Liver (tissue), 3 donors: ENCODE measurements at regions not wholly inside any gene's neighbourhood (a gene's known extent, or its start where the extent isn't known, plus 50 kb on each side); places are given as distances from the start of the nearest gene placed in this dataset.
"Not testable (repeated sequence)": the region's sequence is repeated elsewhere in the genome, so short reads cannot be mapped to it uniquely, and the experiment has no call there.

Experiments used
- EGR1 ChIP-seq, 2 donors: IDR thresholded peaks; 2 replicates each; pipeline ENCODE4 v1.6.1; 2016 to 2018; ENCODE audit warnings: antibody characterized with exemption in 2 of 2, low read depth in 2 of 2
- GABPA ChIP-seq, 2 donors: IDR thresholded peaks in 1 of 2; conservative IDR thresholded peaks in 1 of 2; 2 replicates each; pipeline ENCODE4 v1.6.1; 2016; ENCODE audit warnings: antibody characterized with exemption in 2 of 2, mild to moderate bottlenecking in 1 of 2, moderate library complexity in 1 of 2
- HNF4G ChIP-seq: IDR thresholded peaks from 2 replicates; pipeline ENCODE4 v1.6.1; 2016; ENCODE audit warnings: antibody characterized with exemption
- JUND ChIP-seq, 2 donors: IDR thresholded peaks; 2 replicates each; pipeline ENCODE4 v1.6.1; 2016; ENCODE audit warnings: antibody characterized with exemption in 2 of 2
- RAD21 ChIP-seq, 2 donors: IDR thresholded peaks; 2 replicates each; pipeline ENCODE4 v1.6.1; 2016; ENCODE audit warnings: antibody characterized with exemption in 2 of 2, mild to moderate bottlenecking in 2 of 2
- RXRA ChIP-seq, 2 donors: IDR thresholded peaks; 2 replicates each; pipeline ENCODE4 v1.6.1; 2017 to 2018; ENCODE audit warnings: antibody characterized with exemption in 2 of 2, mild to moderate bottlenecking in 1 of 2
- SP1 ChIP-seq: IDR thresholded peaks from 2 replicates; pipeline ENCODE4 v1.6.1; 2018; ENCODE audit warnings: antibody characterized with exemption, mild to moderate bottlenecking
- TAF1 ChIP-seq: conservative IDR thresholded peaks from 2 replicates; pipeline ENCODE4 v1.6.1; 2016; ENCODE audit warnings: antibody characterized with exemption, mild to moderate bottlenecking
- YY1 ChIP-seq: IDR thresholded peaks from 2 replicates; pipeline ENCODE4 v1.6.1; 2016; ENCODE audit warnings: antibody characterized with exemption, mild to moderate bottlenecking
- TF ChIP-seq, protein P1 (sequence below): fragments of 150-350 bp; IDR thresholded peaks from 2 replicates; pipeline ENCODE4 v1.5.1; 2017; ENCODE audit warnings: improper control_type of control experiment, low read depth, low read length; ENCODE audit not compliant: missing input control
- TF ChIP-seq, protein P2 (sequence below): IDR thresholded peaks from 2 replicates; pipeline ENCODE4 v1.6.1; 2016; ENCODE audit warnings: antibody characterized with exemption, mild to moderate bottlenecking
- TF ChIP-seq, protein P3 (sequence below): IDR thresholded peaks from 2 replicates; pipeline ENCODE4 v1.6.1; 2016; ENCODE audit warnings: antibody characterized with exemption
- TF ChIP-seq, protein P4 (sequence below): IDR thresholded peaks from 2 replicates; pipeline ENCODE4 v1.6.1; 2016; ENCODE audit warnings: antibody characterized with exemption
- TF ChIP-seq, protein P5 (sequence below): IDR thresholded peaks from 2 replicates; pipeline ENCODE4 v1.6.1; 2016; ENCODE audit warnings: antibody characterized with exemption
- donor health status: healthy.
- donor health status: healthy.

DNA sequence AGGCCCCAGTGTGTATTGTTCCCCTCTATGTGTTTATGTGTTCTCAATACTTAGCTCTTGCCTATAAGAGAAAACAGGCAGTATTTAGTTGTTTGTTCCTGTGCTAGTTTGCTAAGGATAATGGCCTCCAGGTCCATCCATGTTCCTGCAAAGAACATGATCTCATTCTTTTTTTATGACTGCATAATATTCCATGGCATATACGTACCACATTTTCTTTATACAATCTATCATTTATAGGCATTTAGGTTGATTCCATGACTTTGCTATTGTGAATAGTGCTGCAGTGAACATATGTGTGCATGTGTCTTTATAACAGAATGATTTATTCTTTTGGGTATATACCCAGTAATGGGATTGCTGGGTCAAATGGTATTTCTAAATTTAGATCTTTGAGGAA is 301.6 kb downstream of the PTGER3 start:
- TF ChIP-seq, protein P1, sequence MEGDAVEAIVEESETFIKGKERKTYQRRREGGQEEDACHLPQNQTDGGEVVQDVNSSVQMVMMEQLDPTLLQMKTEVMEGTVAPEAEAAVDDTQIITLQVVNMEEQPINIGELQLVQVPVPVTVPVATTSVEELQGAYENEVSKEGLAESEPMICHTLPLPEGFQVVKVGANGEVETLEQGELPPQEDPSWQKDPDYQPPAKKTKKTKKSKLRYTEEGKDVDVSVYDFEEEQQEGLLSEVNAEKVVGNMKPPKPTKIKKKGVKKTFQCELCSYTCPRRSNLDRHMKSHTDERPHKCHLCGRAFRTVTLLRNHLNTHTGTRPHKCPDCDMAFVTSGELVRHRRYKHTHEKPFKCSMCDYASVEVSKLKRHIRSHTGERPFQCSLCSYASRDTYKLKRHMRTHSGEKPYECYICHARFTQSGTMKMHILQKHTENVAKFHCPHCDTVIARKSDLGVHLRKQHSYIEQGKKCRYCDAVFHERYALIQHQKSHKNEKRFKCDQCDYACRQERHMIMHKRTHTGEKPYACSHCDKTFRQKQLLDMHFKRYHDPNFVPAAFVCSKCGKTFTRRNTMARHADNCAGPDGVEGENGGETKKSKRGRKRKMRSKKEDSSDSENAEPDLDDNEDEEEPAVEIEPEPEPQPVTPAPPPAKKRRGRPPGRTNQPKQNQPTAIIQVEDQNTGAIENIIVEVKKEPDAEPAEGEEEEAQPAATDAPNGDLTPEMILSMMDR = not testable (repeated sequence)
- TF ChIP-seq YY1; TAF1; SP1; GABPA (IDR thresholded peaks at IDR 0.05 in 1 of 2, conservative IDR thresholded peaks at IDR 0.05 in 1 of 2); RAD21 (IDR thresholded peaks at IDR 0.05); HNF4G; JUND (IDR thresholded peaks at IDR 0.05); EGR1 (IDR thresholded peaks at IDR 0.05; ENCODE audit: low read depth in 2 of 2); RXRA (IDR thresholded peaks at IDR 0.05): not testable (repeated sequence)
- TF ChIP-seq, protein P2, sequence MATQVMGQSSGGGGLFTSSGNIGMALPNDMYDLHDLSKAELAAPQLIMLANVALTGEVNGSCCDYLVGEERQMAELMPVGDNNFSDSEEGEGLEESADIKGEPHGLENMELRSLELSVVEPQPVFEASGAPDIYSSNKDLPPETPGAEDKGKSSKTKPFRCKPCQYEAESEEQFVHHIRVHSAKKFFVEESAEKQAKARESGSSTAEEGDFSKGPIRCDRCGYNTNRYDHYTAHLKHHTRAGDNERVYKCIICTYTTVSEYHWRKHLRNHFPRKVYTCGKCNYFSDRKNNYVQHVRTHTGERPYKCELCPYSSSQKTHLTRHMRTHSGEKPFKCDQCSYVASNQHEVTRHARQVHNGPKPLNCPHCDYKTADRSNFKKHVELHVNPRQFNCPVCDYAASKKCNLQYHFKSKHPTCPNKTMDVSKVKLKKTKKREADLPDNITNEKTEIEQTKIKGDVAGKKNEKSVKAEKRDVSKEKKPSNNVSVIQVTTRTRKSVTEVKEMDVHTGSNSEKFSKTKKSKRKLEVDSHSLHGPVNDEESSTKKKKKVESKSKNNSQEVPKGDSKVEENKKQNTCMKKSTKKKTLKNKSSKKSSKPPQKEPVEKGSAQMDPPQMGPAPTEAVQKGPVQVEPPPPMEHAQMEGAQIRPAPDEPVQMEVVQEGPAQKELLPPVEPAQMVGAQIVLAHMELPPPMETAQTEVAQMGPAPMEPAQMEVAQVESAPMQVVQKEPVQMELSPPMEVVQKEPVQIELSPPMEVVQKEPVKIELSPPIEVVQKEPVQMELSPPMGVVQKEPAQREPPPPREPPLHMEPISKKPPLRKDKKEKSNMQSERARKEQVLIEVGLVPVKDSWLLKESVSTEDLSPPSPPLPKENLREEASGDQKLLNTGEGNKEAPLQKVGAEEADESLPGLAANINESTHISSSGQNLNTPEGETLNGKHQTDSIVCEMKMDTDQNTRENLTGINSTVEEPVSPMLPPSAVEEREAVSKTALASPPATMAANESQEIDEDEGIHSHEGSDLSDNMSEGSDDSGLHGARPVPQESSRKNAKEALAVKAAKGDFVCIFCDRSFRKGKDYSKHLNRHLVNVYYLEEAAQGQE = not testable (repeated sequence)
- TF ChIP-seq, protein P3, sequence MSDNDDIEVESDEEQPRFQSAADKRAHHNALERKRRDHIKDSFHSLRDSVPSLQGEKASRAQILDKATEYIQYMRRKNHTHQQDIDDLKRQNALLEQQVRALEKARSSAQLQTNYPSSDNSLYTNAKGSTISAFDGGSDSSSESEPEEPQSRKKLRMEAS = not testable (repeated sequence)
- TF ChIP-seq, protein P4, sequence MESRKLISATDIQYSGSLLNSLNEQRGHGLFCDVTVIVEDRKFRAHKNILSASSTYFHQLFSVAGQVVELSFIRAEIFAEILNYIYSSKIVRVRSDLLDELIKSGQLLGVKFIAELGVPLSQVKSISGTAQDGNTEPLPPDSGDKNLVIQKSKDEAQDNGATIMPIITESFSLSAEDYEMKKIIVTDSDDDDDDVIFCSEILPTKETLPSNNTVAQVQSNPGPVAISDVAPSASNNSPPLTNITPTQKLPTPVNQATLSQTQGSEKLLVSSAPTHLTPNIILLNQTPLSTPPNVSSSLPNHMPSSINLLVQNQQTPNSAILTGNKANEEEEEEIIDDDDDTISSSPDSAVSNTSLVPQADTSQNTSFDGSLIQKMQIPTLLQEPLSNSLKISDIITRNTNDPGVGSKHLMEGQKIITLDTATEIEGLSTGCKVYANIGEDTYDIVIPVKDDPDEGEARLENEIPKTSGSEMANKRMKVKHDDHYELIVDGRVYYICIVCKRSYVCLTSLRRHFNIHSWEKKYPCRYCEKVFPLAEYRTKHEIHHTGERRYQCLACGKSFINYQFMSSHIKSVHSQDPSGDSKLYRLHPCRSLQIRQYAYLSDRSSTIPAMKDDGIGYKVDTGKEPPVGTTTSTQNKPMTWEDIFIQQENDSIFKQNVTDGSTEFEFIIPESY = not testable (repeated sequence)
- TF ChIP-seq, protein P5, sequence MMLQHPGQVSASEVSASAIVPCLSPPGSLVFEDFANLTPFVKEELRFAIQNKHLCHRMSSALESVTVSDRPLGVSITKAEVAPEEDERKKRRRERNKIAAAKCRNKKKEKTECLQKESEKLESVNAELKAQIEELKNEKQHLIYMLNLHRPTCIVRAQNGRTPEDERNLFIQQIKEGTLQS = not testable (repeated sequence)
